OCI-LY3 (cell line): ENCODE measurements at regions not wholly inside any gene's neighbourhood (a gene's known extent, or its start where the extent isn't known, plus 50 kb on each side); places are given as distances from the start of the nearest gene placed in this dataset.

Experiments used
- CTCF ChIP-seq: fragments of 200-600, 300-600 bp; sonication (generic); IDR thresholded peaks from 2 replicates; pipeline ENCODE4 v1.5.1; 2014; ENCODE audit warnings: antibody characterized with exemption, low read length, low read depth
- EZH2phosphoT487 ChIP-seq: fragments of 200-600 bp; shearing (Covaris generic); IDR thresholded peaks from 2 replicates; pipeline ENCODE4 v1.6.1; 2018; ENCODE audit warnings: antibody characterized with exemption, mixed run types, low read depth

GRCh38 chr5:110027527-110028322, 338.0 kb downstream of the MAN2A1 start:
- TF ChIP-seq CTCF = no peak
- TF ChIP-seq EZH2phosphoT487 = no peak
